SU-DHL-6 (cell line): ENCODE measurements at regions not wholly inside any gene's neighbourhood (a gene's known extent, or its start where the extent isn't known, plus 50 kb on each side); places are given as distances from the start of the nearest gene placed in this dataset.

Source experiments
- EZH2phosphoT487 ChIP-seq: fragments of 200-600 bp; sonication (generic), shearing (Covaris generic); conservative IDR thresholded peaks from 2 replicates; pipeline ENCODE4 v1.6.1; 2018; ENCODE audit warnings: mild to moderate bottlenecking, antibody characterized with exemption, low read length, moderate library complexity, mixed read lengths
- TF ChIP-seq, protein P1 (sequence below): fragments of 200-600 bp; sonication (generic); IDR thresholded peaks from one replicate; pipeline ENCODE4 v1.5.1; 2017; ENCODE audit warnings: antibody characterized with exemption, mild to moderate bottlenecking, low read length, moderate library complexity; ENCODE audit not compliant: insufficient read depth, poor library complexity, severe bottlenecking

DNA sequence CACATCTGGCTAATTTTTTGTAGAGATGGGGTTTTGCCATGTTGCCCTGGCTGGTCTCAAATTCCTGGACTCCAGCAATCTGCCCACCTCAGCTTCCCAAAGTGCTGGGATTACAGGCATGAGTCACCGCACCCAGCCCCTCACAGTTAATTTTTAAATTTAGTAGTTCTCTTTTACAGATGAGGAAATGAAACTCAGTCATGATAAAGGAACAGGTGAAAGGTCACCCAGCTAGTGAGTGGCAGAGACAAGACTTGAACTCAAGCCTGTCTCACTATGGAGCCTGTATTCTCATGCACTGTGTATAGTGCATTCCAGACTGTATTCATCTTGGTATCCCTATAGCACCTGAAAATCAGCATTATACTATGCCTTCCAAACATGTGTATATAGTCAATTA is 77.1 kb upstream of the WSB1 start:
- TF ChIP-seq, protein P1, sequence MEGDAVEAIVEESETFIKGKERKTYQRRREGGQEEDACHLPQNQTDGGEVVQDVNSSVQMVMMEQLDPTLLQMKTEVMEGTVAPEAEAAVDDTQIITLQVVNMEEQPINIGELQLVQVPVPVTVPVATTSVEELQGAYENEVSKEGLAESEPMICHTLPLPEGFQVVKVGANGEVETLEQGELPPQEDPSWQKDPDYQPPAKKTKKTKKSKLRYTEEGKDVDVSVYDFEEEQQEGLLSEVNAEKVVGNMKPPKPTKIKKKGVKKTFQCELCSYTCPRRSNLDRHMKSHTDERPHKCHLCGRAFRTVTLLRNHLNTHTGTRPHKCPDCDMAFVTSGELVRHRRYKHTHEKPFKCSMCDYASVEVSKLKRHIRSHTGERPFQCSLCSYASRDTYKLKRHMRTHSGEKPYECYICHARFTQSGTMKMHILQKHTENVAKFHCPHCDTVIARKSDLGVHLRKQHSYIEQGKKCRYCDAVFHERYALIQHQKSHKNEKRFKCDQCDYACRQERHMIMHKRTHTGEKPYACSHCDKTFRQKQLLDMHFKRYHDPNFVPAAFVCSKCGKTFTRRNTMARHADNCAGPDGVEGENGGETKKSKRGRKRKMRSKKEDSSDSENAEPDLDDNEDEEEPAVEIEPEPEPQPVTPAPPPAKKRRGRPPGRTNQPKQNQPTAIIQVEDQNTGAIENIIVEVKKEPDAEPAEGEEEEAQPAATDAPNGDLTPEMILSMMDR, result no peak
- TF ChIP-seq EZH2phosphoT487, result no peak
